OCI-LY3 (cell line): ENCODE measurements at regions not wholly inside any gene's neighbourhood (a gene's known extent, or its start where the extent isn't known, plus 50 kb on each side); places are given as distances from the start of the nearest gene placed in this dataset.

Experiments
- CTCF ChIP-seq: fragments of 200-600, 300-600 bp; sonication (generic); IDR thresholded peaks from 2 replicates; pipeline ENCODE4 v1.5.1; 2014; ENCODE audit warnings: antibody characterized with exemption, low read length, low read depth
- EZH2phosphoT487 ChIP-seq: fragments of 200-600 bp; shearing (Covaris generic); IDR thresholded peaks from 2 replicates; pipeline ENCODE4 v1.6.1; 2018; ENCODE audit warnings: antibody characterized with exemption, mixed run types, low read depth

GRCh38 chr10:3430501-3430900 is 257.9 kb upstream of the PITRM1 start:
- TF ChIP-seq CTCF (no peak), EZH2phosphoT487 (no peak)
